HG02943 (cell line): ENCODE measurements at regions not wholly inside any gene's neighbourhood (a gene's known extent, or its start where the extent isn't known, plus 50 kb on each side); places are given as distances from the start of the nearest gene placed in this dataset.
"Not testable (repeated sequence)": the region's sequence is repeated elsewhere in the genome, so short reads cannot be mapped to it uniquely, and the experiment has no call there.

Experiments
- ATAC-seq: cut with Tn5 transposase; IDR thresholded peaks from one replicate; pipeline ENCODE4 v1.9.1; 2021; ENCODE audit warnings: mild to moderate bottlenecking, low read depth, moderate library complexity; ENCODE audit not compliant: unreplicated experiment

DNA sequence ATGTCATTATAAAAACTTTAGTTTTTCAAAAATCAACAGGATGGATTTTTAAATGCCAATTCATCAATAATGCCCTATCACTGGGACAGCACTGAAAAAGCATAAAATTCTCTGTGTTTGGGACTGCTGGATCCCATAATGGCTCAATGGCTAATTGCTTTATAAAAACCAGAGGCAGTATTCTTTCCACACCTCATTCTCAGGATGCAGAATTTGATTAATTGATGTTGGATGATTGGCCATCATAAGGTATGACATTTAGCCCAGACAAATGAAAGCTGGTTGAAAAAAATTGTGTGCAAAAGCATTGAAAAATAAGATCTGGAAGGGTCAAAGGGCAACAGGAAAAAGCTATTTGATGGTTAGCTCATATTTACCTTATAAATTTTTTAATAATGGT is 362.2 kb upstream of the SNX7 start:
- no peak for ATAC-seq

DNA sequence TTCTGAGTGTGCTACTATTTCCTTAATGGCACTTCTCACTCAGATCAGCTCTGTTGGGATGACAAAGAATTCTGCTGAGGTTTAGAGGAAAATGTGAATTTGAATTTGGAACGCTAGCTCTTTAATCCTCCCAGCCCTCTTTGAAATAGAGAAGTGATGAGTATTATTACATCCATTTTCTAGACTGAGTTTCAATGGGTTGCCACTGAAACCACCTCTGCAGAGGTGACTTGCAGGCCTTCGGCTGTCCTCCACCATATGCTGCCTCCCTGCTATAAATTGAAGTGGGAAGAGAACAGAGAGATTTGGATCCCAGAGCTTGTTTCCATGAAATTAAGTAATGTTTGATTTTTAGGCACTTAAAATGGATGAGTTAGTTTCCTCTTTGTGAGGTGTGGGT is 363.2 kb upstream of the SNX7 start:
- ATAC-seq = no peak

DNA sequence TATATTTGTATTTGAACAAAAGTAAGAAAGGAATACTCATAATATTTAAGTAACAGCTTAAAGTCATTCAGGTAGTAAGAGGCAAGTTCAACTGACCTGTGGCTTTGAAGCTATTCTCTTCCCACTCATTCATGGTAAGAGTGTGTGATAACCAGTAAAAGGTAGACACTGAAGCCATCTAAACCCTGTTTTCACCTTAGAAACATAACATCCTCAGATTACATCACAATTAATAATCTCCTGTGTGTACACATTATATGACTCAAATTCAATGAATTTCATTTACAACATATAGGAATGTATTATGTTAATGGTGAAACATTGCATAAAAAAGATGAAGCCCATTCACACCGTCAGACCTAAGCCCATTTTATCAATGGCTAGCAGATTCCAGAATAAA is 364.8 kb upstream of the SNX7 start:
- ATAC-seq = no peak

DNA sequence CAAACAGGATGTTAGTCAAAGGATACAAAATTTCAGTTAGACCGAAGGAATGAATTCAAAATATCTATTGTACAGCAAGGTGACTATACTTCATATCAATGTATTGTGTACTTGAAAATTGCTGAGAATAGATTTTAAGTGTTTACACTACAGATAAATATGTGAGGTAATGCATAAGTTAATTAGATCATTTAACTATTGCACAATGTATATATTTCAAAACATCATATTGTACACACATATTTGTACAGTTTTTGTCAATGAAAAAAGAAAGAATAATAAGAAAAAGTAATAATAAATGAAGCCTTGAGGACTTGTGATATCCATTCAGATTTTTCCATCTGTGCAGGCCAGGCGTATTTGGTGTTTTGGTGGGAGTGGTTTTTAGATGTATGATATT is 367.4 kb upstream of the SNX7 start:
- no peak for ATAC-seq

DNA sequence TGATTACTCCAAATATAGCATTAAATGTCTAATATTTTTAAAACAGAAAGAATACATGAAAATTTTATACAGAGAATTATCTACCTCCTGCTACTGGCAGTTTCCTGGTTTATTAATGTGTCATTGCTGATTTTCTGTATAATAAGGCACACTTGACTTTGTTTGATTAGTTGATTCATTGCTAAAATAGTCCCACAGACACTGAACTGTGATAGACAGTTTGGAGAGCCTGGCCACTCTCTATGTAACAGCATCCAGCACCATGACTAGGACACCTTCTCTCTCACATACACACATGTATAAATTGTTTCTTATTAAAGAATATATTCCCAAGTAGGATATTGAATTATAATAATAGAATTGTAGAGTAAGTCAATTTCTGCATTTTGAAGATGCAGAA is 368.5 kb upstream of the SNX7 start:
- no peak for ATAC-seq

DNA sequence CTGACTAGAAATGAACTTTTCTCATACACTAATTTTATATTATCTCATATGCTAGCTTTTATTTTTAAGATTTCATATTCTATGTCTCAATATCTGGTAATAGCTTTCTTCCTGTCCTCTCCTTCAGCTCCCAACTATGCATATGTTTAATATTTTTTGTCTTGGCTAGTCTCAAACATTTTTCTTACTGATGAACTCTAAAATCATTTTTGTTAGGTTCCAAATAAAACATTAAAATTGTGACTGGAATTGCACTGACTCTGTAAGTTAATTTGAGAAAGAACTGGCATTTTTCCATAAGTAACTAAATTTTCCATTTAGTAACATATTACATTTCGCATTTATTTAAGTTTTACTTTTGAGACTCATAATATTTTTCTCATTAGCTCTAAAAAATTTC is 368.5 kb upstream of the DPYD start:
- ATAC-seq = no peak

DNA sequence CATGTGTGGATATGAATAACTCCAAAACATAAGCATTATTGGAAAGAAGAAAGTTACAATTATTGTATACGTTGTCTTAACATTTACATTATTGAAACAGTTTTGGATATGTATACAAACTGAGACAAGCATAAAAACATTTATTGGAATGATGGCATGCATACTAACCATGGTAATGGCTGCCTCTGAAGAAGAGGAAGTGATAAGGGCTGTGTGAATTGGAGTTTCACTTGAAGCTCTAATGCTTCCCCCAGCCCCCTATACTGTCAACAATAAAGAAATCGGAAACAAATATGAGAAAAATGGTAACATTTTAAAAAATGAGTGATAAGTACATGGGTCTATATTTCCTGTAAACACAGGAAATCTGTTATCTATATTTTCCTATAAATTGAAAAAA is 367.7 kb upstream of the DPYD start:
- ATAC-seq = no peak

DNA sequence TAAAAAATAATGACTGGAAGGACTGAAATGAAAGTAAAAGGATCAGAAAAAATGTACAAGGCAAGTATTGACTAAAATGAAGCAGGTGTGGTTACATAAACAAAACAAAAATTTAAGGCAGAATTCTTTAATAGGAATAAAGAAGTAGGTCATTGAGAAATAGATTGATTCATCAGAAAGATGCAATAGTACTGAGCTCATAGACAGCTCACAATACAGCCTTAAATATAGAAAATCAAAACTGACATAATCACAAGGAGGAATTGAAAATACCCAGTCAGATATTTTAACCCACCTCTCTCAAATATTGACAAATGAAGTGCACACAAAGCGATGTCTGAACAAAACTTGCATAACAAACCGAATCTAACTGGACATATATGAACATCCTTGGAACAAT is 366.8 kb upstream of the DPYD start:
- ATAC-seq = no peak

DNA sequence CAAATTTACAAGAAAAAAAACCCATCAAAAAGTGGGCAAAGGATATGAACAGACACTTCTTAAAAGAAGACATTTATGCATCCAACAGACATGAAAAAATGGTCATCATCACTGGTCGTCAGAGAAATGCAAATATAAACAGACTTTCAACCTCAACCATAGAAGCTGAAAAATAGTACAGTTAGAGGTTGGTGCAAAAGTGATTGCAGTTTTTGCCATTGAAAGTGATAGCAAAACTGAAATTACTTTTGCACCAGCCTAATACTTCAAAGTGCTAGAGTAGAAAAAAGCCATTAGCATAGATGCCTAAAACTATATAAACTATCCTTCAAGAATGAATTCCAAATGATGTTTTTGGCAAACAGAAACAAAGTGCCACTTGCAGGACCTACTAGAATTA is 365.8 kb upstream of the DPYD start:
- no peak for ATAC-seq

DNA sequence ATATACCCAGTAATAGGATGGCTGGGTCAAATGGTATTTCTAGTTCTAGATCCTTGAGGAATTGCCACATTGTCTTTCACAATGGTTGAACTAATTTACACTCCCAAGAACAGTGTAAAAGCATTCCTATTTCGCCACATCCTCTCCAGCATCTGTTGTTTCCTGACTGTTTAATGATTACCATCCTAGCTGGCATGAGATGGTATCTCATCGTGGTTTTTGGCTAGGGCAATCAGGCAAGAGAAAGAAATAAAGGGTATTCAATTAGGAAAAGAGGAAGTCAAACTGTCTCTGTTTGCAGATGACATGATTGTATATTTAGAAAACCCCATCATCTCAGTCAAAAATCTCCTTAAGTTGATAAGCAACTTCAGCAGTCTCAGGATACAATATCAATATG is 364.5 kb upstream of the DPYD start:
- ATAC-seq = not testable (repeated sequence)

DNA sequence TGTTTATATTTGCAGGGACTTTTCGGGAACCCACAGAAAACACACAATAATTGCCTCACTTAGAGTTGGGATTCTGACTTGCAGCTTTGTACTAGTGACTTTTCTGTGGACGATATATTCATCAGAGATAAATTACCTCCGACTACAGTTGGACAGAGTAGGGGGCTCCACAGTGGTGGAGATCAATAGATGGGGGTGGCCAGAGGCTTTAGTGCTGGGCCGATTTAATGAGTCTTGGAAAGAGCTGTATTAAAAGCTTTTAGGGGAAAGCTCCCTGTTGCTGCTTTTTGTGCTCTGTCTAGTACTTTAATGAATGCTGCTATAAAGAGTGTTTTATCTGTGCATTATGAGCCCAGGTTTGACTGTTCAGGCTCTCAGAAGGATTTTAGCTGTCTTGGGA is 359.2 kb upstream of the DPYD start:
- ATAC-seq = no peak

DNA sequence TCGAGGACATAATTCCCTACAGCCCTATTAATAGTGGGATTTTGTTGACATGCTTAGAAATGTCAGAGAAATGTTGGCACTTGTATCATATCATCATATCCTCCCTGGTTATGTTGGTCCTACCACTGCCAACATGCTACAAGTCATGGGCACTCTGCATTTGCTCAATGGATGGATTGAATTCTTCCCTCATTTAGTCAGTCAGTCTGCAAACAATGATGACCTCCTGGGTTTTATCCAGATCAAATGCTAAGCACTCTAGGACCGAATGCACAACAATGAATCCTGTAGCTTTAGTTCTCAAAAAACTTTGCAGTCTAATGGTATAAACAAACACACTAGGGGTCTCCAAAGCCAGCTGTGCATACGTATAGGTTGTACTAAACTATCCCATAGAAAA is 357.2 kb upstream of the DPYD start:
- no peak for ATAC-seq

DNA sequence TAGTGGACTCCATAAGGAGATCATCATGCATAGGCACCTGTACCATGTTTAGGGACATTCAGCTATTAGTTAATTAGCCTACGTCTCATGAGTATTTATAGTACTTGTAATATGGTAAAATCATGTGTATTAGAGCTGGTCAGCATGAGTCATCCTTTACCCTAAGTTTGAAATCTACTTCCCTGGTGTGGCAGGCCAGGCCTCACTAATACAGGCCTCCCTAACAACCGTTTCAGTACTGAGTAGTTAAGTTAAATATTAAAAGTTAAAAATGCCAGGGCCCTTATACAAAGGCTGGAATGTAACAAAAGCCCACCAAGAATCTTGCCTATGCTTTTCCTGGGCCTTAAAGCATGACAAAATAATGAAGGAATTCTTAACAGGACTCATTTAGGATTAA is 356.3 kb upstream of the DPYD start:
- ATAC-seq = no peak

DNA sequence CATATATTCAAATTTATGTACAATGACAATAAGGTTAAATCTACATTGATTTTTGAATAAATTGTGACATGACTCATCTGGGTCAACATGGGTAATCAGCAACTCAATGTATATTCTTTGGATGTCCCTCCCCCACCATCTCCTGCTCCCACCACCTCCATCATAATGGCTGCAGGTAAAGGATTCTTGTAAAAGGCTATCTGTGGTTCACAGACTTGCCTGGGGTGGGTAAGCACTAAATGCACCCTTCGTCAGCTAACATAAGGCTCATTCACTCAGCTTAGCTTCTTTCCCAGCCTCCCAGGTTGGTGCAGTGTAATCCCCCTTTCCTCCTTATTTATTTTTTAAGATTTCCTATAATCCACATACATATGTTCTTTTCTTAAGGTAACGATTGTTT is 355.7 kb upstream of the DPYD start:
- ATAC-seq = no peak

DNA sequence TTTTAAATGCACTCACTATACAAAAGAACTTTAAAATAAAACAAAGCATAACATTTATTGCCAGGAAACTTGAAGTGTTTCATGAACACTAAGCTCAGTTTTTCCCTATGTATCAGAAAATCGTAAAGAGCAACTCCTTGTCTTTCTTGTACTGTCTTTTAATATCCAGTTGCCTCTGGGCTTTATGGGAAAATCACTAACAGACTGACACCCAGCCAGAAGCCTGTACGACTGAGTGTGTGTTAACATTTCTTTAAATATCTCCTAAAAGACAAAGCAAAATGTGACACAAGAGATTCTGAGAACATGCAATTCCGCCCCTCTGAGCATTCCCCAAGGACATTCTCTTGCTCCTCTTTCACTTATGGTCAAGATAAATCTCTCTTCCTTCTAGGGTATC is 347.5 kb upstream of the DPYD start:
- ATAC-seq = no peak

DNA sequence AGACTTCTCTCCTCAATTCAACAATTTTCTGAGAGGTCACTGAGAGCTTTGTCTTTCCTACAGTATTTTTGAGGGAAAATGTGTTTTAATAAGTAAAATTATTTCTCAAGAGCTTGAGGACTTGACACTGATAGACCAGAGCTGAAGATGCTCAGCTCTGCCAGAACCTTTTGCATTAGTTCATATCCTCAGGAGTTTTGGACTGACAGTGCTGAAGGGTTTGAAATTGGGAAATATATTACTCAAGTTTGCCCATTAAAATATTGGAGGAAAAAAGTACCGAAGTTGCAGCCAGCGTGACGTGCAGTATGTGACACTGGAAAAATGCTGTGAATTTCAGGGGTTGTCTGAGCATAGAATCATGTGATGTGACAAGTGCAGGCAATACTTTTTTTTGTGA is 346.6 kb upstream of the DPYD start:
- no peak for ATAC-seq

DNA sequence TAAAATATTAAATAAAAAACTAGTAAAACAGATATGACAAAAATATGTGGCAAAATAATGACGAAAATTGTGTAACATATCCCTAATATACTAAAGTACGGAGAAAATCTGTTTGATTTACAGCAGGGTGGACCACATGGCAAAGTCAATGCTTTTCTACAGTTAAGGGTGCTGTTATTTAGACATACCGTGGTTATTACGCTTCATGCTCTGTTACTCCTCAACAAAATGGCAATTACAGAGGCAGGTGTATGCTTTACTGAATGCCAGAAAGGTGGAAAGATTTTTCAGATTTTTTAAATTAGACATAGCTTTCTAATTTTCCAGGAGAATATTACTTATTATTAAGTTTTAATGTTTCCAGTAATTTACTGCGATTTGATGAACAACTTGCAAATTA is 343.9 kb upstream of the DPYD start:
- ATAC-seq = no peak

DNA sequence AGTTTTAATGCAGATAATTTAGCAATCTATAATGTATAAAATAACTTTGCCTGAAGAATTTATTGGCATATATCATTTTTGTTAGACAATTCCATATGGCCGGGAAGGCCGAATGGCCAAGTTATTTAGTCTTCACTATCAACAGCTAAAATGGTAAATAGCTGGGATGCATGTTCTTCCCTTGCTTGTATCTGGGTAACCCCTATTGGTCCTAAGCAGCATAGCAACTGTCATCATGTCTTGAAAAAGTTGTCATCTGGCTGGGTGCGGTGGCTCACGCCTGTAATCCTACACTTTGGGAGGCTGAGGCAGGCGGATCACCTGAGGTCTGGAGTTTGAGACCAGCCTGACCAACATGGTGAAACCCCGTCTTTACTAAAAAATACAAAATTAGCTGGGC is 340.0 kb upstream of the DPYD start:
- ATAC-seq = no peak

DNA sequence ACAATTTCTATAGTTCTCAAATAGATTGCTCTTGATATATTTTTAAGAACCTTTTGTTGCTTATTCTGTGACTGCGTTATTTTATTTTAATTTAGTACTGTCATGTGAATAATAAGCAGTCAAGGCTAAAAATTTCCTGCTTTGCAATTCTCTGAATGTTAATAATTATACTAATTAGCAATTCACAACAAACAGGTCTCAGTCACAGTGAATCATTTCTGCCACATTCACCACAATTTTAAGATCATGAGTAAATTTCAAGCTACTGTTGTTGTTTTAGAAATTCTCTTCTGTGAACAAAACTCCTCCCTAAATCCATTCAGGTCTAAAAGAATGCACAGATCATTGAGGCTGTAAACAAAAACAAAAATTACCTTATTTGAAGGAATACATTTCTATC is 339.6 kb upstream of the DPYD start:
- no peak for ATAC-seq

DNA sequence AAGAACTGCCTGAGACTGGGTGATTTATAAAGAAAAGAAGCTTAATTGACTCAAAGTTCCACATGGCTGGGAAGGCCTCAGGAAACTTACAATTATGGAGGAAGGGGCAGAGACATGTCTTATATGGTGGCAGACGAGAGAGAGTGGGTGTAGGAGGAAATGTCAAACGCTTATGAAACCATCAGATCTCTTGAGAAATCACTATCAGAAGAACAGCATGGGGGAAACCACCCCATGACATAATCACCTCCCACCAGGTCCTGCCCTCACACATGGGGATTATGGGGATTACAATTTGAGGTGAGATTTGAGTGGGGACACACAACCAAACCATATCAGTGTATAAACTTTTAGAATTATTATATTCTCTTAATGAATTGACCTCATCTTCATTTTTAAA is 335.9 kb upstream of the DPYD start:
- ATAC-seq = no peak

DNA sequence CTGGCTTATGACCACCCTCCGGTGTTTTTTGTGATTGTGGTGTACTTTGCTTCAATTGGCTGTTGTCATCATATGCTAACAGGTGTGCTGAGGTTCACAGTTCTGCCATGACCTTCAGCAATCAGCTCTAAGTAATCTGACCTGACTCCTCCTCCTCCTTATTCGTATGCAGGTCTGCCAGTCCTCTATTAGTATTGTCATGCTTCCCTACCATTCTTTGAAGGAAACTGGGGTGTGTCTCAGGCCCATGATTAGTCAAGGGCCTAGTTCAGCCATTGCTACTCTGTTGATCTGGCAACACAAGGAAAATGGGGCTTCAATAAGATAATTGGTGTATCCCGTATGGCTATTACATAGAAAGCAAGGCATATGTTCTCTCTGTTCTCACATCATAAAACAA is 332.3 kb upstream of the DPYD start:
- no peak for ATAC-seq

DNA sequence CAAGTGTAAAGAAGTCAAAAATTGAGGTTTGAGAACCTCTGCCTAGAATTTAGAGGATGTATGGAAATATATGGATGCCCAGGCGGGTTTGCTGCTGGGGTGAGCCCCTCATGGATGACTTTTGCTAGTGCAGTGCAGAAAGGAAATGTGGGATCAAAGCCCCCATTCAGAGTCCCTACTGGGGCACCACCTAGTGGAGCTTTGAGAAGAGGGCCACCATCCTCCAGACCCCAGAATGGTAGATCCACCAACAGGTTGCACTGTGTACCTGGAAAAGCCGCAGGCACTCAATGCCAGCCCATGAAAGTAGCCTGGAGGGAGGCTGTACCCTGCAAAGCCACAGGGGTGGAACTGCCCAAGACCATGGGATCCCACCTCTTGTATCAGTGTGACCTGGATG is 330.7 kb upstream of the DPYD start:
- ATAC-seq = no peak

DNA sequence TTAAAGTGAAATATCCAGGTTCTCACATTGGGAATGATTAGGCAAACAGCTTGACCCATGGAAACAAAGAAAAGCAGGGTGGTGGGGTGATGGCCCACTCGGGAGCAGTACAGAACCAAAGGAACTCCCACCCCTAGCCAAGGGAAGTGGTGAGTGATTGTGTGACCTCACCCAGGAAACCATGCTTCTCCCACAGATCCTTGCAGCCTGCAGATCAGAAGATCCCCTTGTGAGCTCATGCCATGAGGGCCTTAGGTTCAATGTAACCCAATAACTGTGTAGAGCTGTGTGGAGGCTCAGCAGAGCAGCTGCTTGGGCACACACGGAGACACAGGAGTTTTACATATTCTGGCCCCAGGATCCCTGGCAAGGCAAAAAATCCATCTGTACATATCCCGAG is 311.8 kb upstream of the DPYD start:
- ATAC-seq = no peak

DNA sequence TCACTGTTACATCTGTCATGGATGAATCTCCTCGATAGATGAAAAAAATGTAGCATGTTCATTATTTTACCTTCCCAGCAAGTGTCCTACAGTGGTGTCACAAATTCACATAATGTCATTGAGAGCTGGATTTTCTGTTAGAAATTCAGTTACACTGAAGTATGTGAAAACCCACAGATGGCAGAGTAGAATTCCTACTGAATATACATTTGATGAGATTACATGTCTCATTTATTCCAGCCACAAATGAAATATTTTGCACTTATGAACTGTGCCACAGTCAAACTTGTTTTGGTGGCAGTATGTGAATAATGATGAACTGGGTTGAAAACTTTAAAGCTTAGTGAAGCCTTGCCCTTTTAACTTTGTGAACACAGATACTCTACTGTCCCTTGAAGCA is 301.9 kb upstream of the DPYD start:
- no peak for ATAC-seq
